GM12878 (cell line): ENCODE measurements at regions not wholly inside any gene's neighbourhood (a gene's known extent, or its start where the extent isn't known, plus 50 kb on each side); places are given as distances from the start of the nearest gene placed in this dataset.

Source experiments
- ATAC-seq: fragments of 200-7000 bp; cut with Tn5 transposase; 3 replicates; pipeline ENCODE4 v1.9.1; 2020; ENCODE audit warnings: mild to moderate bottlenecking, moderate library complexity
- BruUV-seq: library from RNA; stranded (reverse); fragments of 400-500 nt; replicated peaks from 2 replicates; lab custom pipeline; 2021; lab: Mats Ljungman, UMichigan
- CTCF ChIA-PET: fragments of 300-600 bp; sonication (Branson Sonifier 250); formaldehyde crosslinking; extraction: SDS; loops from one replicate; lab custom pipeline; 2021; ENCODE audit warnings: inconsistent platforms; lab: Yijun Ruan, JAX
- POLR2A ChIA-PET: fragments of 350-600 bp; formaldehyde crosslinking; extraction: SDS; loops from one replicate; lab custom pipeline; 2021; ENCODE audit warnings: inconsistent platforms; lab: Charles Lee
- RAD21 ChIA-PET: fragments of 300-600 bp; sonication (Branson Sonifier 250); formaldehyde crosslinking; loops from one replicate; lab custom pipeline; 2023; ENCODE audit warnings: antibody characterized with exemption; ENCODE audit not compliant: unreplicated experiment; lab: Charles Lee
- SMC1A ChIA-PET: fragments of 300-600 bp; sonication (Branson Sonifier 250); formaldehyde crosslinking; loops from one replicate; lab custom pipeline; 2023; ENCODE audit not compliant: unreplicated experiment, uncharacterized antibody; lab: Charles Lee
- DNase-seq: peaks from one replicate; pipeline ENCODE4 v3.0.0-alpha.2; 2011; ENCODE audit warnings: low read depth, low spot score
- FAIRE-seq: peaks from 3 replicates; lab custom pipeline; 2011; peaks lifted over from hg19 to GRCh38; lab: Jason Lieb, UNC
- H2AFZ ChIP-seq: 2 replicates; pipeline ENCODE4 v1.6.0; 2011; ENCODE audit warnings: low read depth, low read length, control low read depth; ENCODE audit not compliant: control insufficient read depth
- H3K27ac ChIP-seq: 2 replicates; pipeline ENCODE4 v1.5.1; 2011; ENCODE audit warnings: control low read depth; ENCODE audit not compliant: control insufficient read depth, insufficient read depth
- H3K27me3 ChIP-seq, 2 experiments: replicated peaks in 1 of 2; 2 replicates each; pipeline versions ENCODE4 v1.6.0 to v1.6.1; 2011; ENCODE audit warnings: low read length in 1 of 2; ENCODE audit not compliant: control insufficient read depth in 2 of 2, insufficient read depth in 2 of 2
- H3K36me3 ChIP-seq, 2 experiments: 2 replicates each; pipeline ENCODE4 v1.5.1; 2011; ENCODE audit warnings: low read length in 1 of 2; ENCODE audit not compliant: control insufficient read depth in 2 of 2, insufficient read depth in 2 of 2
- H3K4me1 ChIP-seq: 2 replicates; pipeline ENCODE4 v1.6.1; 2011; ENCODE audit warnings: mild to moderate bottlenecking, low read length, moderate library complexity, mixed read lengths; ENCODE audit not compliant: control insufficient read depth, insufficient read depth
- H3K4me2 ChIP-seq: 2 replicates; pipeline ENCODE4 v1.6.0; 2011; ENCODE audit warnings: control low read depth; ENCODE audit not compliant: control insufficient read depth, insufficient read depth
- H3K4me3 ChIP-seq: fragments of 200-600 bp; sonication (generic); 2 replicates; pipeline ENCODE4 v1.5.1; 2016
- H3K79me2 ChIP-seq: 2 replicates; pipeline ENCODE4 v1.6.0; 2011; ENCODE audit warnings: low read length; ENCODE audit not compliant: control insufficient read depth, insufficient read depth
- H3K9ac ChIP-seq: 2 replicates; pipeline ENCODE4 v1.8.0; 2011; ENCODE audit warnings: low read length, control low read depth, mixed read lengths; ENCODE audit not compliant: control insufficient read depth, insufficient read depth
- H3K9me3 ChIP-seq: replicated peaks from 3 replicates; pipeline ENCODE4 v1.5.1; 2011; ENCODE audit warnings: mild to moderate bottlenecking, low read length; ENCODE audit not compliant: control insufficient read depth, insufficient read depth
- H4K20me1 ChIP-seq: 2 replicates; pipeline ENCODE4 v1.6.0; 2011; ENCODE audit not compliant: control insufficient read depth, insufficient read depth
- E2F4 ChIP-seq: IDR thresholded peaks from 2 replicates; pipeline ENCODE4 v1.6.1; 2012; ENCODE audit warnings: low read depth, low read length, improper control_type of control experiment
- FOS ChIP-seq: IDR thresholded peaks from 3 replicates; pipeline ENCODE4 v1.6.1; 2011; ENCODE audit warnings: borderline replicate concordance; ENCODE audit not compliant: insufficient read length; ENCODE audit errors: extremely low read depth
- GABPA ChIP-seq: IDR thresholded peaks from 2 replicates; pipeline ENCODE4 v1.6.1; 2014; ENCODE audit warnings: antibody characterized with exemption, low read depth, mild to moderate bottlenecking, inconsistent platforms
- MTA3 ChIP-seq: IDR thresholded peaks from 2 replicates; pipeline ENCODE4 v1.6.1; 2012; ENCODE audit warnings: low read length, inconsistent platforms, borderline replicate concordance
- RAD21 ChIP-seq: IDR thresholded peaks from 2 replicates; pipeline ENCODE4 v1.6.1; 2011; ENCODE audit warnings: mild to moderate bottlenecking, low read depth, low read length, moderate library complexity; ENCODE audit not compliant: insufficient read depth
- STAT1 ChIP-seq: fragments of 450-650 bp; conservative IDR thresholded peaks from 2 replicates; pipeline ENCODE4 v1.6.1; 2014; ENCODE audit warnings: antibody characterized with exemption, mild to moderate bottlenecking
- SUZ12 ChIP-seq: fragments of 200-600 bp; sonication (generic); IDR thresholded peaks from one replicate; pipeline ENCODE4 v1.6.1; 2018; ENCODE audit warnings: antibody characterized with exemption, mild to moderate bottlenecking; ENCODE audit not compliant: unreplicated experiment
- TARDBP ChIP-seq: IDR thresholded peaks from 2 replicates; pipeline ENCODE4 v1.6.1; 2016; ENCODE audit warnings: borderline replicate concordance
- USF1 ChIP-seq: IDR thresholded peaks from 2 replicates; pipeline ENCODE4 v1.6.1; 2011; ENCODE audit warnings: borderline replicate concordance, low read depth, mild to moderate bottlenecking, moderate library complexity, mixed read lengths, low read length; ENCODE audit not compliant: insufficient read depth; ENCODE audit errors: extremely low read length
- WGBS: methylation state at CpG from one replicate; pipeline ENCODE4 v1.1.6; 2016; ENCODE audit warnings: low lambda C conversion rate; ENCODE audit not compliant: insufficient replicate concordance, insufficient coverage; ENCODE audit errors: missing lambda C conversion rate; 5-methylcytosine and 5-hydroxymethylcytosine counted together
- in situ Hi-C: fragments of 300-500 bp; cut with MboI; formaldehyde crosslinking; loops from 9 replicates; pipeline ENCODE4 v1.14.3; 2018; ENCODE audit warnings: mixed read lengths
- intact Hi-C: fragments of 100-400 bp; cut with micrococcal nuclease; formaldehyde crosslinking; loops from one replicate; pipeline ENCODE4 v1.14.2; 2022; ENCODE audit not compliant: unreplicated experiment
- TF ChIP-seq, protein P1 (sequence below): fragments of 450-650 bp; IDR thresholded peaks from 2 replicates; pipeline ENCODE4 v1.6.1; 2017; ENCODE audit warnings: mild to moderate bottlenecking, moderate library complexity
- TF ChIP-seq, protein P2 (sequence below): fragments of 450-650 bp; formaldehyde crosslinking; IDR thresholded peaks from 2 replicates; pipeline ENCODE4 v1.4.0; 2022; ENCODE audit warnings: mild to moderate bottlenecking, moderate library complexity
- TF ChIP-seq, protein P3 (sequence below): fragments of 150-350 bp; IDR thresholded peaks from 2 replicates; pipeline ENCODE4 v1.6.1; 2014; ENCODE audit warnings: mild to moderate bottlenecking, low read depth, low read length

DNA sequence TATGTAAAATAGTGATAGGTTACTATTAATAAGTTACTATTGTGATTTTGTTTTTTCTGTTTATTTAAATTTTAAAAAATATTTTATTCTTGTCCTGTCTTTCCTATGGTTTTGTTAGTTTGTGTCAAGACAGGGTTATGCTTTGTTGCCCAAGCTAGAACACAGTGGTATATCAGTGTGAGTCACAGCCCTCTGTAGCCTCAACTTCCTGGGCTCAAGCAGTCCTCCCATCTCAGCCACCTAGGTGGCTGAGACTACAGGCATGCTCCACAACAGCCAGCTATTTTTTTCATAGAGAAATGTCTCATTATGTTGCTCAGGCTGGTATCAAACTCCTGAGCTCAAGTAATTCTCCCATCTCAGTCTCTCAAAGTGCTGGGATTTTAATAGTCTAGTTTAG, 99.5 kb downstream of the ZNF675 start (continued):
- TF ChIP-seq E2F4: no peak

GRCh38 chr19:23577501-23577900, 109.5 kb downstream of the ZNF675 start:
- Histone ChIP-seq H4K20me1 (no peaks in the 10 kb centered on the region), H2AFZ (no peak overlapping the region), H3K27ac (no peak overlapping the region), H3K9ac (no peak overlapping the region), H3K4me2 (no peak overlapping the region), H3K9me3 (no peaks in the 10 kb centered on the region; the same call in 2 of the 3 replicates), H3K4me1 (no peaks in the 10 kb centered on the region), H3K79me2 (no peaks in the 10 kb centered on the region), H3K36me3 (no peaks in the 10 kb centered on the region), H3K4me3 (no peak overlapping the region), H3K27me3 (no peaks in the 10 kb centered on the region)
- FAIRE-seq: no peak
- SMC1A ChIA-PET: no interaction called here
- RAD21 ChIA-PET: no interaction called here
- 28% methylated on average over 6 of the region's 6 CpGs for WGBS
- in situ Hi-C loops: no loop called here
- intact Hi-C loops: no loop called here
- CTCF ChIA-PET: no interaction called here
- no peak for DNase-seq
- BruUV-seq: no TSS peak
- POLR2A ChIA-PET: no interaction called here
- ATAC-seq: no peak
- TF ChIP-seq, protein P1, sequence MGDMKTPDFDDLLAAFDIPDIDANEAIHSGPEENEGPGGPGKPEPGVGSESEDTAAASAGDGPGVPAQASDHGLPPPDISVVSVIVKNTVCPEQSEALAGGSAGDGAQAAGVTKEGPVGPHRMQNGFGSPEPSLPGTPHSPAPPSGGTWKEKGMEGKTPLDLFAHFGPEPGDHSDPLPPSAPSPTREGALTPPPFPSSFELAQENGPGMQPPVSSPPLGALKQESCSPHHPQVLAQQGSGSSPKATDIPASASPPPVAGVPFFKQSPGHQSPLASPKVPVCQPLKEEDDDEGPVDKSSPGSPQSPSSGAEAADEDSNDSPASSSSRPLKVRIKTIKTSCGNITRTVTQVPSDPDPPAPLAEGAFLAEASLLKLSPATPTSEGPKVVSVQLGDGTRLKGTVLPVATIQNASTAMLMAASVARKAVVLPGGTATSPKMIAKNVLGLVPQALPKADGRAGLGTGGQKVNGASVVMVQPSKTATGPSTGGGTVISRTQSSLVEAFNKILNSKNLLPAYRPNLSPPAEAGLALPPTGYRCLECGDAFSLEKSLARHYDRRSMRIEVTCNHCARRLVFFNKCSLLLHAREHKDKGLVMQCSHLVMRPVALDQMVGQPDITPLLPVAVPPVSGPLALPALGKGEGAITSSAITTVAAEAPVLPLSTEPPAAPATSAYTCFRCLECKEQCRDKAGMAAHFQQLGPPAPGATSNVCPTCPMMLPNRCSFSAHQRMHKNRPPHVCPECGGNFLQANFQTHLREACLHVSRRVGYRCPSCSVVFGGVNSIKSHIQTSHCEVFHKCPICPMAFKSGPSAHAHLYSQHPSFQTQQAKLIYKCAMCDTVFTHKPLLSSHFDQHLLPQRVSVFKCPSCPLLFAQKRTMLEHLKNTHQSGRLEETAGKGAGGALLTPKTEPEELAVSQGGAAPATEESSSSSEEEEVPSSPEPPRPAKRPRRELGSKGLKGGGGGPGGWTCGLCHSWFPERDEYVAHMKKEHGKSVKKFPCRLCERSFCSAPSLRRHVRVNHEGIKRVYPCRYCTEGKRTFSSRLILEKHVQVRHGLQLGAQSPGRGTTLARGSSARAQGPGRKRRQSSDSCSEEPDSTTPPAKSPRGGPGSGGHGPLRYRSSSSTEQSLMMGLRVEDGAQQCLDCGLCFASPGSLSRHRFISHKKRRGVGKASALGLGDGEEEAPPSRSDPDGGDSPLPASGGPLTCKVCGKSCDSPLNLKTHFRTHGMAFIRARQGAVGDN: no peak
- TF ChIP-seq, protein P2, sequence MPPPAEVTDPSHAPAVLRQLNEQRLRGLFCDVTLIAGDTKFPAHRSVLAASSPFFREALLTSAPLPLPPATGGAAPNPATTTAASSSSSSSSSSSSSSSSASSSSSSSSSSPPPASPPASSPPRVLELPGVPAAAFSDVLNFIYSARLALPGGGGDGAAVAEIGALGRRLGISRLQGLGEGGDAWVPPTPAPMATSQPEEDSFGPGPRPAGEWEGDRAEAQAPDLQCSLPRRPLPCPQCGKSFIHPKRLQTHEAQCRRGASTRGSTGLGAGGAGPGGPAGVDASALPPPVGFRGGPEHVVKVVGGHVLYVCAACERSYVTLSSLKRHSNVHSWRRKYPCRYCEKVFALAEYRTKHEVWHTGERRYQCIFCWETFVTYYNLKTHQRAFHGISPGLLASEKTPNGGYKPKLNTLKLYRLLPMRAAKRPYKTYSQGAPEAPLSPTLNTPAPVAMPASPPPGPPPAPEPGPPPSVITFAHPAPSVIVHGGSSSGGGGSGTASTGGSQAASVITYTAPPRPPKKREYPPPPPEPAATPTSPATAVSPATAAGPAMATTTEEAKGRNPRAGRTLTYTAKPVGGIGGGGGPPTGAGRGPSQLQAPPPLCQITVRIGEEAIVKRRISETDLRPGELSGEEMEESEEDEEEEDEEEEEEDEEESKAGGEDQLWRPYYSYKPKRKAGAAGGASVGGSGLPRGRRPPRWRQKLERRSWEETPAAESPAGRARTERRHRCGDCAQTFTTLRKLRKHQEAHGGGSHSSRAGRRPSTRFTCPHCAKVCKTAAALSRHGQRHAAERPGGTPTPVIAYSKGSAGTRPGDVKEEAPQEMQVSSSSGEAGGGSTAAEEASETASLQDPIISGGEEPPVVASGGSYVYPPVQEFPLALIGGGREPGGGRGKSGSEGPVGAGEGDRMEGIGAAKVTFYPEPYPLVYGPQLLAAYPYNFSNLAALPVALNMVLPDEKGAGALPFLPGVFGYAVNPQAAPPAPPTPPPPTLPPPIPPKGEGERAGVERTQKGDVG (CRISPR knock-in tag): no peak
- TF ChIP-seq MTA3: no peak
- TF ChIP-seq FOS: no peak
- TF ChIP-seq USF1: no peak
- no peak for TF ChIP-seq SUZ12
- TF ChIP-seq TARDBP: no peak
- TF ChIP-seq GABPA: no peak
- no peak for TF ChIP-seq STAT1
- TF ChIP-seq, protein P3, sequence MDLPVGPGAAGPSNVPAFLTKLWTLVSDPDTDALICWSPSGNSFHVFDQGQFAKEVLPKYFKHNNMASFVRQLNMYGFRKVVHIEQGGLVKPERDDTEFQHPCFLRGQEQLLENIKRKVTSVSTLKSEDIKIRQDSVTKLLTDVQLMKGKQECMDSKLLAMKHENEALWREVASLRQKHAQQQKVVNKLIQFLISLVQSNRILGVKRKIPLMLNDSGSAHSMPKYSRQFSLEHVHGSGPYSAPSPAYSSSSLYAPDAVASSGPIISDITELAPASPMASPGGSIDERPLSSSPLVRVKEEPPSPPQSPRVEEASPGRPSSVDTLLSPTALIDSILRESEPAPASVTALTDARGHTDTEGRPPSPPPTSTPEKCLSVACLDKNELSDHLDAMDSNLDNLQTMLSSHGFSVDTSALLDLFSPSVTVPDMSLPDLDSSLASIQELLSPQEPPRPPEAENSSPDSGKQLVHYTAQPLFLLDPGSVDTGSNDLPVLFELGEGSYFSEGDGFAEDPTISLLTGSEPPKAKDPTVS: no peak
- no peak for TF ChIP-seq RAD21
